Fibroblast of upper back skin (primary cell): ENCODE measurements at regions not wholly inside any gene's neighbourhood (a gene's known extent, or its start where the extent isn't known, plus 50 kb on each side); places are given as distances from the start of the nearest gene placed in this dataset.

Experiments used
- DNase-seq: peaks from one replicate; pipeline ENCODE4 v3.0.0-alpha.2; 2013

DNA sequence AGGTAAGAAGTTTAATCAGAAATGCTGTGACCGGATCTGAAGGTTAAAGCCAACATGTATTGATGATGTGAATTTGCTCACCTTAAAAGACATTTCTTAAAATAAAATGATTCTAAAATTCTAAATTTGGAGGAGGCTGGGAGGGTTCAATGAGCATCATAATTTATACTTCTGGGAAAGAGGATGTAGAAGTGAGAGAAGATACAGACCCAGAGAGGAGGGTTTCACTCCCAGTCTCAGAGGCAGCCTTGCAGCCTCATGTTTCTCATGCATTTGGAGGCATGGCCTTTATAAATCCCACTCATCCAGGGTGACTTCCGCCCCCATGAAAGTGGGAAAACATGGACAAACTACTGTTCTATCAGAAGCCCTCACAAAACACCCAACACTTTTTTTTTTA is 305.6 kb upstream of the PITRM1 start:
- no peak for DNase-seq

- peak; percentile 69 for DNase-seq
These were observed 305.1 kb upstream of the PITRM1 start for GRCh38 chr10:3477683-3478082.

DNA sequence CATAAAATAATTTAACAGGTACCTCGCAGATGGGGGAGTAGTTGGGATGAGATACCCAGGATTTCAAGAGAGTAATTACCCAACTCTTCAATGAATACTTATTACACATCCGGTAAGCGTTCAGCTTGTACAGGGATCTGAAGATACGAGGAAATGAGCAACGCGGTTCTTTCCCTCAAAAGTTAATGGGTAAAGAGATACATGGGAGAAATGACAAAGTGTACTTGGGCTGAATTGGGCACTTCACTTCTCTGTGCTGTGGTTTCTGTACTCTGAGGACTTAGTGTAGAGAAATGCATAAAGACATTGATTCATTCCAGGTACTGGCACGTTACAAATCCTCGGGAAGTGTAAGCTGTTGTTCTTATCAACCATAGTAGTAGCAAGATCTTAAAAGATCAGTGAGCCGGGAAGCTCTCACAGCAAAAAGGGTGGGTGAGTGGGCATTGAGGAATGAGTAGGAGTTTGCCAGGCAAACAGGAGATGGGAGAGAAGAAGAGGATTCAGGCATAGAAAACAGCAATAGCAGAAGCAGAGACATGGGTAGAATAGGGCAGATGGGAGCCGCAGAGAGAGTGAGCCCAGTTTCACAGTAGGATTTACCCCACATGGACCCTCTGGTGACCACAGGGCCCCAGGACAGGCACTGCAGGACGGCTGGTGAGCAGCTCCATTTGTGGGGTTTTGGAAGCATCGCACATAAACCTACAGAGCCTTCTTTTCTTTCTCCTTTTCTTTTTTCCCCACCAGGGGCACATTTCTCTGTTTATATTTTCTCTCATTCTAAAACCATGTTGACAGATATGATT is 304.3 kb upstream of the PITRM1 start:
- DNase-seq, result no peak

- peak; percentile 83 for DNase-seq
These were observed 303.6 kb upstream of the PITRM1 start for GRCh38 chr10:3476186-3476585.

- no peak for DNase-seq
These were observed 302.8 kb upstream of the PITRM1 start for GRCh38 chr10:3475367-3475766.

DNA sequence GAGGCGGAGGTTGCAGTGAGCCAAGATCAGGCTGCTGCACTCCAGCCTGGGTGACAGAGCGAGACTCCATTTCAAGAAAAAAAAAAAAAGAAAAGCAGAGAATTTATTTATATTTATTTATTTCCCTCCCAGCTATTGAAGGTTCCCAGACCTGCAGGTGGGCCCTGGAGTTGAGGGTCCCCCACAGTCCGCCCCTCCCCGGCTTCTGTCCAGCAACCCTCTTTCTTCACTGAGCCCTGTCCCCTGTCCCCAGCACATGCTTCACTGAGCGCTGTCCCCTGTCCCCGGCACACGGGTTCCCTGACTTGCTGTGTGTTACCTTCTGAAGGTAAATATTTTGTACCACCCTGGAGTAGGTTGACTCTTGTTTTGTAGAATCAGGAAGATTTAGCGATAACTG is 301.7 kb upstream of the PITRM1 start:
- DNase-seq, result no peak

- DNase-seq, result no peak
These were observed 300.7 kb upstream of the PITRM1 start for GRCh38 chr10:3473271-3473670.

GRCh38 chr10:3472287-3473051 is 299.9 kb upstream of the PITRM1 start:
- peak; percentile 57 for DNase-seq

GRCh38 chr10:3471927-3472286 is 299.3 kb upstream of the PITRM1 start:
- no peak for DNase-seq

DNA sequence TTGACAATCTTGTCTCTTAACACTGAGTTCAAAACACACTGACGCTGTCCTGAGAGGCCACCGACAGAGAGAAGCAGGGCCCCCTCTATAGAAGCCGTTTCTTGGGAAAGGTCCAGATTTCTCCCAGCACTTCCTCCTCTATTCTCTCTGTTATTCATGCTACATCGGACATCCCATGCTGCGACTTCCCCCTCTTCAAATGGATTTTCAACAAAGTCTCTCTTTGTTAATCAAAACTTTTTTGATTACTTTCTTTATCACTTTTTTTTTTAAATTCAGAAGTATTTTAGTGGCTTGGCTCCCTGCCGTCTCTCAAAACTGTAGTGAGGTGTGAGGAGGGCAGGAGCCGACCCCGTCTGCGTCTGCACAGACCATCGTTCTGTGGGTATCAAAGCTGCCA is 298.9 kb upstream of the PITRM1 start:
- no peak for DNase-seq

- no peak for DNase-seq
These were observed 297.6 kb upstream of the PITRM1 start for GRCh38 chr10:3470191-3470590.

DNA sequence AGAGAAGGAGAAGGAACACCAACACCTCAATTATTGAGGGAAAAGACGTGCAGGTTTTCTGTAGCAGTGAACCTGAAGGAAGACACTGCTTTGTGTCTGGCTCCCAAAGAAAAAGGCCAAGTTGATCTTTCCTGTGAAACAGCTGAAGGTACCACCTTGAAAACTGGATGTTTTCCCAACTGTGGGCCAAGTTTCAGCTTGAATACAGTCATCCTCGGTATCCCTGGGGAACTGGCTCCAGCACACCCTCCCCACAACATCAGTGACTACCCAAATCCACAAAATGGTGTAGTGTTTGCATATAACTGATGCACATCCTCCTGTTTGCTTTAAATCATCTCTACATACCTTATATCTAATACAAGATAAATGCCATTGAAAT is 297.0 kb upstream of the PITRM1 start:
- peak; percentile 68 for DNase-seq

DNA sequence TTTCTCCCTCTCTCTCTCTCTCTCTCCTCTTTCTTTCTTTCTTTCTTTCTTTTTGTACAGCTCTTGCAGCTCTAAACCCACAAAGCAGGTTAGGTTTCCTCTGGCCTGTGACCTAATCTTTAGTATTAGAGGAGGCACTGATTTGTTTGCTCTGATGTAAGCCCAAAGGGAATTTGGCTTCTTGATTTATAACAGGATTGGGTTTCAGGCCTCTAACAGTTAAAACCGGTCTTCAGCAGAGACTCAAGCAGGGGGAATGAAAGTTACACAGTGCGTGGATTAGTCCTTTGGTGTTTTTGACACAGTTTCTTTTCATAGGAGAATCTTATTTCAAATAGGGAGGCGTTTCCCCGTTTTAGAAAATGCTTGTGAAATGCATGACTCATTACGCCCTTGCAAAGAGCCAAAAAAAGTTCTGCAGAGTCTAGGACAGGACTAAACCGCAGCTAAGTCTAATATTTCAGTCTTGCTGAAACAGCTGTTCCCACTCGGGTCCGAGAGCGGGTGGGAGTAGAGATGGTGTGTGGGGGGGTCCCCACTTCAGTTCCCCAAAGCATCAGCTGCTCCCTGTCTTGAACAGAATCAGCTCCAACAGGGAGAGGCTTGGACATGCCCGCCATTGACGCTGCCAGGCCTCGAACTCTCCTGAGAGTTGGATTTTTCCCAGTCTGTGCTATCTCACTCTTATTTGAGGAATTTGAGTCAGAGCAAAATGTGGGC is 296.5 kb upstream of the PITRM1 start:
- peak; percentile 97 for DNase-seq

DNA sequence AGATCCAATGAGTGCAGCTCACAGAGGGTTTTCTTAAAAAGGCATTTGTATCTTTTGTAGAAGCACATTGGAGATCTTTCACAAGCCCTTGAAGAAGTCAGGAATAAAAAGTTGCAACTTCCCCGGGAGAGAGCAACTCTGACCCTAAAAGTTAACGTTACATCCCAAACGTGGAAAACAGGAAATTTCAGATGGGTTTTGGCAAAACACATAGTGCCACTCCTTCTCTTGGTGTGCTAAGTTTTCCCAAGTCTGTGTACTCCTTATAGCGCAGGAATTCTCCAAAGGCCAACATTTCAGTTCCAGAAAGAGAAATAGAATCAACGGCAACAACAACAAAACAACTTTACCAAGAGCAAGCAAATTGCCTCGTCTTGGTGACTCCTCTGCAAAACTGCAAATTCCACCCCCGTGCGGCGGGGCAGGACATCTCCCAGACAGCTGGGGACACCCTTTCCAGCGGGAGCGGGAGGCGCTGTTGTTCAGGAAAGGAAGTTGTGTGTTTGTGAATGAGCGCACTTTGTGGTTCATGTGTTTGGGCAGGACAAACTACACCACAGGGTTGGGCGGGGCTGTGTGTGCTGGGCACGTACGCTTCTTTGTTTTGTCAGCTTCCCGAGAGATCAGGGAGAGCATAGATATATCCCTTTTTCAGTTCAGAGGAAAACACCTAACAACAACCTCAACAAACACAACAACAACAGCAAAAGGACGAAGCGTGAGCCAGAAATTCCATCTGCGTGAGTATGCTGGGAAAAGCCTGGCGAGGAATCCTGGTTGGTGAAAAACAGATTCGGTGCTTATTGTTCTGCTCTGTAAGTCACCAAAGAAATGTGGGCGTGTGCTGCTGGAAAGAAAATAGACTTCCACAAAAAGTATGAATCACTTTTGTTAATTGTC is 294.7 kb upstream of the PITRM1 start:
- peak; percentile 95 for DNase-seq

DNA sequence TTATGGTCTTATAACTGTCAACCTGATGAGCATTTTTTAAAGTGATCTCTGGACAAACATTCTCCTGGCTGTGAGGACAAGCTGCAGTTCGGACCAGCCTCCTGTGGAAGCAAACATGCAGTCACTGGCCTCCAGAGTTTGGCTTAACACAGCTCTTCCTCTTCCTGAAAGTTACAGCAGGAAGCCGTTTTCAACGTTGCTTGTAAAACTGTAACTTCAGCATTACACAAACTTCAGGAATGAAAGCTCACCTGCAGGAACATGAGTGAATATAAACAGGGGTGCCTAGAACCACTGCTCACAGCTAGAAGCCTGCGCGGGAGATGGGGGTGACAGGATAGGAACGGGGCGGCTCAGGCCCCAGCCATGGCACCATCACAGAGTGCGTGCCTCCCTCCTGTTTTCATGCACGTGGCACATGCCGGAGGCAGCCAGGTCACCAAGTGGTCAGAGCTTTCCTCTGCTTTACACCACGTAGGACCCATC is 292.9 kb upstream of the PITRM1 start:
- DNase-seq, result no peak

DNA sequence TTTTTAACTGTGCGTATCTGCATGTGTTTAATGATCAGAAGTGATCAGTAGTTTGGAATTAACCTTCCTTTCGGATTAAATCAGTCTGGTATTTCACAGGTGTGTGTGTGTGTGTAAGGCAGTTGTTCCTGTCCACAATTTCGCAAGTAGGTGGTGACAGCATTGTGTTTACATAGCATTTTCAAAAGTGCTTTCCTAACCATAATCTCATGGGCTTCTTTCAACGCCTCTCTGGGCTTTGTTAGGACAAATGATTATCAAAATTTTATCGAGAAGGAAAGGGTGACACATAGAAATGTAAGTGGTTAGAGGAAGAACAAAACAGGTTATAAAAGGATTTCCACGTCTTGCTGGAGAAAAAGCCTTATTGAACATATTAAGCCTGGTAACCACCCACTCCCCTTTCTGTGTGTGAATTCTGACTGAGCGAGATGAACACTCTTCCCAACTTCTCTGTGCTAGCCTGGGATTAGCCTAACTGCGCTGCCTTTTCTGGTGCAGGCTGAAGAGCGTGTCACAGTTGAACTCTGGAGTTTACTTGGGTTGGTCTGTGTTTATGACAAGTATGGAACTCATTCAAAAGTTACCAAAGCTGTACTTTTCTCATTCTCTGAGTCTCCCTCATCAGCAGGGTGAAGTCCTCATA is 292.3 kb upstream of the PITRM1 start:
- peak; percentile 33 for DNase-seq

- no peak for DNase-seq
These were observed 288.0 kb upstream of the PITRM1 start for GRCh38 chr10:3460420-3461128.

GRCh38 chr10:3455385-3456334 is 283.1 kb upstream of the PITRM1 start:
- peak; percentile 94 for DNase-seq

GRCh38 chr10:3452683-3453361 is 280.2 kb upstream of the PITRM1 start:
- DNase-seq, result peak; percentile 94
